BE2C (cell line): ENCODE measurements at regions not wholly inside any gene's neighbourhood (a gene's known extent, or its start where the extent isn't known, plus 50 kb on each side); places are given as distances from the start of the nearest gene placed in this dataset.

ENCODE experiments used
- DNase-seq: peaks from one replicate; pipeline ENCODE4 v3.0.0-alpha.2; 2020
- H3K27me3 ChIP-seq: fragments of 250-450 bp; sonication (Bioruptor Pico); 2 replicates; pipeline ENCODE4 v1.5.1; 2020; ENCODE audit warnings: mild to moderate bottlenecking
- H3K36me3 ChIP-seq: fragments of 250-450 bp; sonication (Bioruptor Pico); 2 replicates; pipeline ENCODE4 v1.5.1; 2020; ENCODE audit warnings: mild to moderate bottlenecking
- H3K4me1 ChIP-seq: fragments of 250-450 bp; sonication (Bioruptor Pico); 2 replicates; pipeline ENCODE4 v1.5.1; 2020
- H3K4me3 ChIP-seq: 2 replicates; pipeline ENCODE4 v1.5.1; 2011; ENCODE audit warnings: low read depth, low read length
- H3K9me3 ChIP-seq: fragments of 250-450 bp; sonication (Bioruptor Pico); 2 replicates; pipeline ENCODE4 v1.5.1; 2020
- CTCF ChIP-seq: IDR thresholded peaks from 2 replicates; pipeline ENCODE4 v1.5.1; 2012; ENCODE audit warnings: mild to moderate bottlenecking, low read depth, low read length

GRCh38 chr10:90342480-90342879, 515.4 kb downstream of the HTR7 start:
- no peaks in the 10 kb centered on the region for H3K36me3 ChIP-seq
- no peak overlapping the region for H3K4me3 ChIP-seq
- H3K9me3 ChIP-seq = no peaks in the 10 kb centered on the region
- TF ChIP-seq CTCF = no peak
- DNase-seq = no peak
- no peaks in the 10 kb centered on the region for H3K4me1 ChIP-seq
- H3K27me3 ChIP-seq = no peaks in the 10 kb centered on the region

- H3K36me3 ChIP-seq = no peaks in the 10 kb centered on the region
- DNase-seq = no peak
- no peak overlapping the region for H3K4me3 ChIP-seq
- no peaks in the 10 kb centered on the region for H3K27me3 ChIP-seq
- H3K4me1 ChIP-seq = no peaks in the 10 kb centered on the region
- no peaks in the 10 kb centered on the region for H3K9me3 ChIP-seq
- TF ChIP-seq CTCF = no peak
Observed at GRCh38 chr10:90344226-90344625, 513.6 kb downstream of the HTR7 start.

- no peak for DNase-seq
- Histone ChIP-seq H3K9me3 (no peaks in the 10 kb centered on the region), H3K4me3 (no peak overlapping the region), H3K27me3 (no peaks in the 10 kb centered on the region), H3K4me1 (no peaks in the 10 kb centered on the region), H3K36me3 (no peaks in the 10 kb centered on the region)
- TF ChIP-seq CTCF = no peak
Observed at GRCh38 chr10:90347239-90347638, 510.6 kb downstream of the HTR7 start.

GRCh38 chr10:90350122-90350521, 507.7 kb downstream of the HTR7 start:
- DNase-seq = no peak
- H3K4me1 ChIP-seq = no peaks in the 10 kb centered on the region
- H3K27me3 ChIP-seq = no peaks in the 10 kb centered on the region
- TF ChIP-seq CTCF = no peak
- H3K36me3 ChIP-seq = no peaks in the 10 kb centered on the region
- H3K9me3 ChIP-seq = no peaks in the 10 kb centered on the region
- H3K4me3 ChIP-seq = no peak overlapping the region

- Histone ChIP-seq H3K27me3 (no peaks in the 10 kb centered on the region), H3K4me3 (no peak overlapping the region), H3K4me1 (no peaks in the 10 kb centered on the region), H3K36me3 (no peaks in the 10 kb centered on the region), H3K9me3 (no peaks in the 10 kb centered on the region)
- TF ChIP-seq CTCF = no peak
- DNase-seq = no peak
Observed at GRCh38 chr10:90352288-90352687, 505.6 kb downstream of the HTR7 start.

GRCh38 chr10:90354914-90355313, 502.9 kb downstream of the HTR7 start:
- DNase-seq = no peak
- TF ChIP-seq CTCF = no peak
- Histone ChIP-seq H3K27me3 (no peaks in the 10 kb centered on the region), H3K4me1 (no peaks in the 10 kb centered on the region), H3K9me3 (no peaks in the 10 kb centered on the region), H3K4me3 (no peak overlapping the region), H3K36me3 (no peaks in the 10 kb centered on the region)
